Transverse colon (tissue), 4 donors: ENCODE measurements at regions not wholly inside any gene's neighbourhood (a gene's known extent, or its start where the extent isn't known, plus 50 kb on each side); places are given as distances from the start of the nearest gene placed in this dataset.

Experiments used
- DNase-seq: peaks from one replicate; pipeline ENCODE4 v3.0.0-alpha.2; 2019
- H3K27ac ChIP-seq, 4 donors: fragments of 200-600 bp; sonication (generic); 2 replicates each; pipeline ENCODE4 v1.5.1; 2016 to 2018; ENCODE audit warnings: inconsistent platforms in 4 of 4
- H3K27me3 ChIP-seq: fragments of 200-600 bp; sonication (generic); 2 replicates; pipeline ENCODE4 v1.5.1; 2017; ENCODE audit warnings: inconsistent platforms
- H3K36me3 ChIP-seq, 4 donors: fragments of 200-600 bp; sonication (generic); 2 replicates each; pipeline ENCODE4 v1.5.1; 2017 to 2019; ENCODE audit warnings: inconsistent platforms in 4 of 4
- H3K4me1 ChIP-seq, 4 donors: fragments of 200-600 bp; sonication (generic); 2 replicates each; pipeline ENCODE4 v1.5.1; 2017 to 2020; ENCODE audit warnings: inconsistent platforms in 4 of 4
- H3K4me3 ChIP-seq, 4 donors: fragments of 200-600 bp; sonication (generic); 1 replicate in 1 of 4; 2 replicates in 3 of 4; pipeline versions ENCODE4 v1.5.1 to v1.6.1; 2017 to 2019; ENCODE audit warnings: inconsistent platforms in 4 of 4
- H3K9me3 ChIP-seq, 2 donors: fragments of 200-600 bp; sonication (generic); 2 replicates each; pipeline ENCODE4 v1.5.1; 2017 to 2019; ENCODE audit warnings: inconsistent platforms in 2 of 2
- CTCF ChIP-seq, 5 experiments: fragments of 200-600 bp in 3 of 5; fragments of 450-650 bp in 2 of 5; sonication (generic) in 3 of 5; IDR thresholded peaks; 1 replicate in 2 of 5; 2 replicates in 3 of 5; pipeline ENCODE4 v1.5.1; 2016 to 2017; ENCODE audit warnings: antibody characterized with exemption in 5 of 5, inconsistent platforms in 3 of 5, mild to moderate bottlenecking in 2 of 5, moderate library complexity in 1 of 5
- EP300 ChIP-seq: sonication (generic); formaldehyde crosslinking; IDR thresholded peaks from one replicate; pipeline ENCODE4 v1.6.1; 2017; ENCODE audit warnings: antibody characterized with exemption, low read depth
- POLR2A ChIP-seq: fragments of 450-650 bp; IDR thresholded peaks from one replicate; pipeline ENCODE4 v1.6.1; 2016; ENCODE audit warnings: antibody characterized with exemption, mild to moderate bottlenecking, moderate library complexity
- POLR2AphosphoS5 ChIP-seq, 3 donors: sonication (generic); formaldehyde crosslinking; IDR thresholded peaks; one replicate each; pipeline ENCODE4 v1.6.1; 2016; ENCODE audit warnings: antibody characterized with exemption in 3 of 3
- WGBS, 2 donors: methylation state at CpG; one replicate each; pipeline ENCODE4 v1.1.5; 2018; ENCODE audit warnings: low coverage in 1 of 2; 5-methylcytosine and 5-hydroxymethylcytosine counted together
- in situ Hi-C, 4 donors: fragments of 200-750 bp; cut with MboI; loops; one replicate each; pipeline versions ENCODE4 v1.15.0 to v1.15.1; 2017; ENCODE audit warnings: low sequenced_read_pairs in 3 of 4, low pct_ligation_motif_present in 1 of 4, low pct_unique_long_range_greater_than_20kb in 1 of 4
- intact Hi-C: fragments of 100-400 bp; cut with DNase I; formaldehyde crosslinking; loops from one replicate; pipeline ENCODE4 v1.15.1; 2023; ENCODE audit warnings: low total_unique reads

GRCh38 chr1:61539720-61540462 lies 185.1 kb downstream of the TM2D1 start:
- H3K36me3 ChIP-seq: no peaks in the 10 kb centered on the region
- in situ Hi-C loops (no loop called here), intact Hi-C loops (no loop called here)
- no peaks in the 10 kb centered on the region for H3K27me3 ChIP-seq
- 82 to 87% methylated on average over 9 to 12 of the region's 12 CpGs for WGBS, 2 donors
- H3K9me3 ChIP-seq: no peaks in the 10 kb centered on the region
- H3K27ac ChIP-seq: no peak overlapping the region
- H3K4me1 ChIP-seq: no peaks in the 10 kb centered on the region
- TF ChIP-seq CTCF (IDR thresholded peaks at IDR 0.05) (no peak), EP300 (no peak), POLR2AphosphoS5 (IDR thresholded peaks at IDR 0.05) (no peak), POLR2A (no peak)
- no peak overlapping the region for H3K4me3 ChIP-seq
- no peak for DNase-seq

- no peaks in the 10 kb centered on the region for H3K9me3 ChIP-seq
- H3K27me3 ChIP-seq: no peaks in the 10 kb centered on the region
- no peak for DNase-seq
- TF ChIP-seq POLR2AphosphoS5 (IDR thresholded peaks at IDR 0.05): no peak
- TF ChIP-seq CTCF (IDR thresholded peaks at IDR 0.05): no peak
- TF ChIP-seq EP300: no peak
- no peak for TF ChIP-seq POLR2A
- peaks cover 0 to 3% (median 0%) of the 10 kb centered on the region in 4 donors for H3K4me1 ChIP-seq
- WGBS, 2 donors: 92% methylated on average over 4 of the region's 4 CpGs
- H3K4me3 ChIP-seq: no peak overlapping the region
- H3K27ac ChIP-seq: no peak overlapping the region
- H3K36me3 ChIP-seq: no peaks in the 10 kb centered on the region
- intact Hi-C loops: no loop called here
- in situ Hi-C loops: no loop called here
These were observed 186.7 kb downstream of the TM2D1 start for GRCh38 chr1:61538228-61538627.

GRCh38 chr1:61536174-61537108 lies 188.5 kb downstream of the TM2D1 start:
- in situ Hi-C loops: no loop called here
- Histone ChIP-seq H3K27ac (no peak overlapping the region), H3K9me3 (no peaks in the 10 kb centered on the region), H3K27me3 (no peaks in the 10 kb centered on the region), H3K36me3 (no peaks in the 10 kb centered on the region), H3K4me3 (no peak overlapping the region), H3K4me1 (peaks cover 0 to 3% (median 0%) of the 10 kb centered on the region in 4 donors)
- WGBS, 2 donors: 66 to 68% methylated on average over 3 of the region's 3 CpGs
- intact Hi-C loops: no loop called here
- no peak for TF ChIP-seq POLR2AphosphoS5 (IDR thresholded peaks at IDR 0.05)
- no peak for TF ChIP-seq EP300
- TF ChIP-seq CTCF (IDR thresholded peaks at IDR 0.05): no peak
- no peak for TF ChIP-seq POLR2A
- DNase-seq: no peak

GRCh38 chr1:61534847-61535246 lies 190.1 kb downstream of the TM2D1 start:
- DNase-seq: no peak
- in situ Hi-C loops (no loop called here), intact Hi-C loops (no loop called here)
- 100% methylated on average over 1 of the region's 1 CpG; no CpG with 5 or more reads in 1 of the 2 donors for WGBS, 2 donors
- no peak for TF ChIP-seq POLR2A
- TF ChIP-seq POLR2AphosphoS5 (IDR thresholded peaks at IDR 0.05): no peak
- TF ChIP-seq CTCF (IDR thresholded peaks at IDR 0.05): no peak
- TF ChIP-seq EP300: no peak
- Histone ChIP-seq H3K27me3 (no peaks in the 10 kb centered on the region), H3K27ac (no peak overlapping the region), H3K4me1 (peaks cover 0 to 3% (median 0%) of the 10 kb centered on the region in 4 donors), H3K9me3 (no peaks in the 10 kb centered on the region), H3K4me3 (no peak overlapping the region), H3K36me3 (no peaks in the 10 kb centered on the region)
